GM23338 (cell line): ENCODE measurements at regions not wholly inside any gene's neighbourhood (a gene's known extent, or its start where the extent isn't known, plus 50 kb on each side); places are given as distances from the start of the nearest gene placed in this dataset.

ENCODE experiments used
- ATAC-seq: fragments of 200-7000 bp; cut with Tn5 transposase; 3 replicates; pipeline ENCODE4 v1.9.1; 2020
- DNase-seq: peaks from one replicate; pipeline ENCODE4 v3.0.0-alpha.2; 2015; ENCODE audit warnings: low spot score
- H2AFZ ChIP-seq: fragments of 200-600 bp; sonication (generic); 2 replicates; pipeline ENCODE4 v1.8.0; 2016; ENCODE audit warnings: antibody characterized with exemption, mild to moderate bottlenecking, moderate library complexity
- H3F3A ChIP-seq: fragments of 200-600 bp; sonication (generic); replicated peaks from 2 replicates; pipeline ENCODE4 v1.8.0; 2017; ENCODE audit warnings: antibody characterized with exemption, mixed run types, low read depth
- H3K27ac ChIP-seq: fragments of 200-600 bp; sonication (generic); 2 replicates; pipeline ENCODE4 v1.6.1; 2016; ENCODE audit warnings: low read depth
- H3K27me3 ChIP-seq: fragments of 200-600 bp; sonication (generic); 2 replicates; pipeline ENCODE4 v1.8.0; 2016; ENCODE audit warnings: mild to moderate bottlenecking, mixed run types, moderate library complexity; ENCODE audit not compliant: insufficient read depth
- H3K36me3 ChIP-seq: fragments of 200-600 bp; sonication (generic); 2 replicates; pipeline ENCODE4 v1.8.0; 2016; ENCODE audit warnings: mild to moderate bottlenecking; ENCODE audit not compliant: insufficient read depth
- H3K4me1 ChIP-seq: fragments of 200-600 bp; sonication (generic); 2 replicates; pipeline ENCODE4 v1.8.0; 2016; ENCODE audit warnings: mild to moderate bottlenecking, moderate library complexity; ENCODE audit not compliant: insufficient read depth
- H3K4me2 ChIP-seq: fragments of 200-600 bp; sonication (generic); 2 replicates; pipeline ENCODE4 v1.7.1; 2017; ENCODE audit warnings: mixed run types
- H3K4me3 ChIP-seq: fragments of 200-600 bp; sonication (generic); 2 replicates; pipeline ENCODE4 v1.6.1; 2016; ENCODE audit warnings: mixed run types
- H3K79me2 ChIP-seq: fragments of 200-600 bp; sonication (generic); replicated peaks from 2 replicates; pipeline ENCODE4 v1.8.0; 2017; ENCODE audit warnings: mild to moderate bottlenecking; ENCODE audit not compliant: insufficient read depth
- H3K9me2 ChIP-seq: fragments of 200-600 bp; sonication (generic); 2 replicates; pipeline ENCODE4 v1.8.0; 2017; ENCODE audit not compliant: insufficient read depth
- H4K20me1 ChIP-seq: fragments of 200-600 bp; sonication (generic); replicated peaks from 2 replicates; pipeline ENCODE4 v1.8.0; 2017; ENCODE audit warnings: mild to moderate bottlenecking; ENCODE audit not compliant: insufficient read depth
- H3K27ac Mint-ChIP-seq: 2 replicates; pipeline ENCODE4 v1.8.0; 2020; ENCODE audit warnings: inconsistent platforms, mild to moderate bottlenecking, moderate library complexity, mixed read lengths
- H3K27me3 Mint-ChIP-seq: 3 replicates; pipeline ENCODE4 v1.8.0; 2022; ENCODE audit warnings: low read depth, mild to moderate bottlenecking, moderate library complexity, mixed read lengths, inconsistent platforms; ENCODE audit not compliant: insufficient read depth, poor library complexity
- H3K36me3 Mint-ChIP-seq: 3 replicates; pipeline ENCODE4 v1.8.0; 2021; ENCODE audit warnings: low read depth, mild to moderate bottlenecking, inconsistent platforms, moderate library complexity, mixed read lengths
- H3K4me1 Mint-ChIP-seq: 3 replicates; pipeline ENCODE4 v1.8.0; 2020; ENCODE audit warnings: mild to moderate bottlenecking, inconsistent platforms, mixed read lengths
- H3K4me3 Mint-ChIP-seq: 3 replicates; pipeline ENCODE4 v1.8.0; 2021; ENCODE audit warnings: moderate library complexity, mild to moderate bottlenecking, inconsistent platforms, mixed read lengths
- H3K9me3 Mint-ChIP-seq: 3 replicates; pipeline ENCODE4 v1.8.0; 2020; ENCODE audit warnings: moderate library complexity, mild to moderate bottlenecking, inconsistent platforms, mixed read lengths
- CREB1 ChIP-seq: fragments of 250-450 bp; sonication (Bioruptor Pico); IDR thresholded peaks from 2 replicates; pipeline ENCODE4 v1.5.0; 2020; ENCODE audit warnings: low read depth, mild to moderate bottlenecking, moderate library complexity
- EZH2phosphoT487 ChIP-seq: fragments of 200-600 bp; sonication (generic); IDR thresholded peaks from one replicate; pipeline ENCODE4 v1.8.1; 2018; ENCODE audit warnings: antibody characterized with exemption; ENCODE audit not compliant: unreplicated experiment
- NANOG ChIP-seq: IDR thresholded peaks from 2 replicates; pipeline ENCODE4 v1.6.1; 2016; ENCODE audit warnings: antibody characterized with exemption, borderline replicate concordance
- ZNF114 ChIP-seq: fragments of 250-450 bp; sonication (Bioruptor Pico); IDR thresholded peaks from 2 replicates; pipeline ENCODE4 v1.5.0; 2020; ENCODE audit warnings: mild to moderate bottlenecking, moderate library complexity
- ZNF331 ChIP-seq: fragments of 250-450 bp; sonication (Bioruptor Pico); IDR thresholded peaks from 2 replicates; pipeline ENCODE4 v1.5.0; 2020; ENCODE audit warnings: low read depth, mild to moderate bottlenecking, moderate library complexity
- TF ChIP-seq, protein P1 (sequence below): fragments of 250-450 bp; sonication (Bioruptor Pico); IDR thresholded peaks from 2 replicates; pipeline ENCODE4 v1.5.0; 2020; ENCODE audit warnings: mild to moderate bottlenecking, moderate library complexity

DNA sequence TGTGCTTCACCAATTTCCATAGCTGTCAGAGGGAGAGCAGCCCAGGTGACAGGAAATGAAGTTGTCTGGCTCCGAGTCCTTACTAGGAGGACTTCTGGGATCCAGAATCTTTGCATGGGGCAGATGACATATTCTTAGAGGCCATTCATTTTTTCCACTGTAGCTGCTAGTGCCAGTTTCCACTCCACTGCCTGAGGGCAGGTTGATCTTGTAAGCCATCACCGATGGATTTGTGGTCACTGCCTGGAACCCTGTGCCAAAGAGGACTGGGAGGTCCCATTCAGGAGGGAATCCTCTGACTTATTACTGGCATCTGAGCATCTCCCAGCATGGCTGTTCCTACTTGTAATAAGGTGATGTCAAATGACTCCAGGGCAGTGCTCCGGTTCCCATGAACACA, 144.1 kb upstream of the KCNJ18 start:
- Histone ChIP-seq H3K4me1 (no peaks in the 10 kb centered on the region), H2AFZ (no peak overlapping the region), H3K79me2 (no peaks in the 10 kb centered on the region; the same call in 1 of the 2 replicates), H3K4me3 (no peak overlapping the region), H3K36me3 (no peaks in the 10 kb centered on the region), H4K20me1 (peaks cover 5% of the 10 kb centered on the region; the same call in 1 of the 2 replicates), H3K27ac (no peak overlapping the region), H3K27me3 (peaks cover 27% of the 10 kb centered on the region), H3F3A (no peaks in the 10 kb centered on the region), H3K9me2 (peaks cover 5% of the 10 kb centered on the region; the same call in 1 of the 2 replicates), H3K4me2 (no peak overlapping the region)
- Mint-ChIP-seq H3K9me3 (peaks cover 11% of the 10 kb centered on the region), H3K27me3 (peaks cover 16% of the 10 kb centered on the region), H3K36me3 (peaks cover 13% of the 10 kb centered on the region; the same call in 2 of the 3 replicates), H3K4me1 (peaks cover 15% of the 10 kb centered on the region), H3K27ac (no peak overlapping the region), H3K4me3 (no peak overlapping the region)
- TF ChIP-seq, protein P1, sequence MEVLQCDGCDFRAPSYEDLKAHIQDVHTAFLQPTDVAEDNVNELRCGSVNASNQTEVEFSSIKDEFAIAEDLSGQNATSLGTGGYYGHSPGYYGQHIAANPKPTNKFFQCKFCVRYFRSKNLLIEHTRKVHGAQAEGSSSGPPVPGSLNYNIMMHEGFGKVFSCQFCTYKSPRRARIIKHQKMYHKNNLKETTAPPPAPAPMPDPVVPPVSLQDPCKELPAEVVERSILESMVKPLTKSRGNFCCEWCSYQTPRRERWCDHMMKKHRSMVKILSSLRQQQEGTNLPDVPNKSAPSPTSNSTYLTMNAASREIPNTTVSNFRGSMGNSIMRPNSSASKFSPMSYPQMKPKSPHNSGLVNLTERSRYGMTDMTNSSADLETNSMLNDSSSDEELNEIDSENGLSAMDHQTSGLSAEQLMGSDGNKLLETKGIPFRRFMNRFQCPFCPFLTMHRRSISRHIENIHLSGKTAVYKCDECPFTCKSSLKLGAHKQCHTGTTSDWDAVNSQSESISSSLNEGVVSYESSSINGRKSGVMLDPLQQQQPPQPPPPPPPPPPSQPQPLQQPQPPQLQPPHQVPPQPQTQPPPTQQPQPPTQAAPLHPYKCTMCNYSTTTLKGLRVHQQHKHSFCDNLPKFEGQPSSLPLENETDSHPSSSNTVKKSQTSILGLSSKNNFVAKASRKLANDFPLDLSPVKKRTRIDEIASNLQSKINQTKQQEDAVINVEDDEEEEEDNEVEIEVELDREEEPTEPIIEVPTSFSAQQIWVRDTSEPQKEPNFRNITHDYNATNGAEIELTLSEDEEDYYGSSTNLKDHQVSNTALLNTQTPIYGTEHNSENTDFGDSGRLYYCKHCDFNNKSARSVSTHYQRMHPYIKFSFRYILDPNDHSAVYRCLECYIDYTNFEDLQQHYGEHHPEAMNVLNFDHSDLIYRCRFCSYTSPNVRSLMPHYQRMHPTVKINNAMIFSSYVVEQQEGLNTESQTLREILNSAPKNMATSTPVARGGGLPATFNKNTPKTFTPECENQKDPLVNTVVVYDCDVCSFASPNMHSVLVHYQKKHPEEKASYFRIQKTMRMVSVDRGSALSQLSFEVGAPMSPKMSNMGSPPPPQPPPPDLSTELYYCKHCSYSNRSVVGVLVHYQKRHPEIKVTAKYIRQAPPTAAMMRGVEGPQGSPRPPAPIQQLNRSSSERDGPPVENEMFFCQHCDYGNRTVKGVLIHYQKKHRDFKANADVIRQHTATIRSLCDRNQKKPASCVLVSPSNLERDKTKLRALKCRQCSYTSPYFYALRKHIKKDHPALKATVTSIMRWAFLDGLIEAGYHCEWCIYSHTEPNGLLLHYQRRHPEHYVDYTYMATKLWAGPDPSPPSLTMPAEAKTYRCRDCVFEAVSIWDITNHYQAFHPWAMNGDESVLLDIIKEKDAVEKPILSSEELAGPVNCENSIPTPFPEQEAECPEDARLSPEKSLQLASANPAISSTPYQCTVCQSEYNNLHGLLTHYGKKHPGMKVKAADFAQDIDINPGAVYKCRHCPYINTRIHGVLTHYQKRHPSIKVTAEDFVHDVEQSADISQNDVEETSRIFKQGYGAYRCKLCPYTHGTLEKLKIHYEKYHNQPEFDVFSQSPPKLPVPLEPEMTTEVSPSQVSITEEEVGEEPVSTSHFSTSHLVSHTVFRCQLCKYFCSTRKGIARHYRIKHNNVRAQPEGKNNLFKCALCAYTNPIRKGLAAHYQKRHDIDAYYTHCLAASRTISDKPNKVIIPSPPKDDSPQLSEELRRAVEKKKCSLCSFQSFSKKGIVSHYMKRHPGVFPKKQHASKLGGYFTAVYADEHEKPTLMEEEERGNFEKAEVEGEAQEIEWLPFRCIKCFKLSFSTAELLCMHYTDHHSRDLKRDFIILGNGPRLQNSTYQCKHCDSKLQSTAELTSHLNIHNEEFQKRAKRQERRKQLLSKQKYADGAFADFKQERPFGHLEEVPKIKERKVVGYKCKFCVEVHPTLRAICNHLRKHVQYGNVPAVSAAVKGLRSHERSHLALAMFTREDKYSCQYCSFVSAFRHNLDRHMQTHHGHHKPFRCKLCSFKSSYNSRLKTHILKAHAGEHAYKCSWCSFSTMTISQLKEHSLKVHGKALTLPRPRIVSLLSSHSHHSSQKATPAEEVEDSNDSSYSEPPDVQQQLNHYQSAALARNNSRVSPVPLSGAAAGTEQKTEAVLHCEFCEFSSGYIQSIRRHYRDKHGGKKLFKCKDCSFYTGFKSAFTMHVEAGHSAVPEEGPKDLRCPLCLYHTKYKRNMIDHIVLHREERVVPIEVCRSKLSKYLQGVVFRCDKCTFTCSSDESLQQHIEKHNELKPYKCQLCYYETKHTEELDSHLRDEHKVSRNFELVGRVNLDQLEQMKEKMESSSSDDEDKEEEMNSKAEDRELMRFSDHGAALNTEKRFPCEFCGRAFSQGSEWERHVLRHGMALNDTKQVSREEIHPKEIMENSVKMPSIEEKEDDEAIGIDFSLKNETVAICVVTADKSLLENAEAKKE, result no peak
- TF ChIP-seq NANOG, result no peak
- no peak for TF ChIP-seq EZH2phosphoT487
- ATAC-seq (no peak), DNase-seq (no peak)

DNA sequence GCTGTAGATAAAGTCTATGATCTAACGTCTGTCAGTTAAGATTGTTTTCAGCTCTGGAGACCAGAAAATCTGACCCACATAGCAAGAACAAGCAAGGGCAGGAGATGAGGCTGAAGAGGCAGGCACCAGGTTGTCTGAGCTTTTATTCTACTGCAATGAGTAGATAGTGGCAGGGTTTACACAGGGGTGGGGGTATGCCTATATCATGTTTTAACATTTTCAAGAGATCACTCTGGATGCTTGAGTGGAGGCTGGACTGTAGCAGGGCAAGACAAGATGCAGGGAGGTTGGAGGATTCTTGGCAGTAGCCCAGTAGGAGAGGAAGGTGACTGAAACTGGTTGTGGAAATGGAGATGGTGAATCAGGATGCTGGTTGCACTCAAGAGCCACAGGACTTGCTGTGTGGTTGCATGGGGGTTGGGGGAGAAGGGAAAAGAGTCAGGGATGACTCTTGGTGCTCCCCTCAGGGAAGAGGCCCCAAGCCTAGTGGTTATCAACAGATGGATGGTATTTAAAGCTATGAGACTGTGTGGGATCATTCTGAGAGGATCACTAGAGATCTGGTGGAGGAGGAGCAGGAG, 143.1 kb upstream of the KCNJ18 start:
- H3K4me1 Mint-ChIP-seq, result peaks cover 15% of the 10 kb centered on the region
- DNase-seq (no peak), ATAC-seq (no peak)
- Histone ChIP-seq H2AFZ (no peak overlapping the region), H3K27ac (no peak overlapping the region), H3K79me2 (no peaks in the 10 kb centered on the region; the same call in 1 of the 2 replicates), H3K4me2 (peak overlapping the region; percentile 94; the same call in 1 of the 2 replicates), H3F3A (no peaks in the 10 kb centered on the region), H3K4me1 (no peaks in the 10 kb centered on the region), H3K36me3 (no peaks in the 10 kb centered on the region), H3K4me3 (no peak overlapping the region), H4K20me1 (peaks cover 5% of the 10 kb centered on the region; the same call in 1 of the 2 replicates), H3K27me3 (peaks cover 27% of the 10 kb centered on the region), H3K9me2 (peaks cover 5% of the 10 kb centered on the region; the same call in 1 of the 2 replicates)
- peaks cover 16% of the 10 kb centered on the region for H3K27me3 Mint-ChIP-seq
- H3K9me3 Mint-ChIP-seq, result peaks cover 18% of the 10 kb centered on the region
- H3K4me3 Mint-ChIP-seq, result peak overlapping the region; percentile 86
- H3K36me3 Mint-ChIP-seq, result peaks cover 12% of the 10 kb centered on the region; the same call in 1 of the 3 replicates
- no peak overlapping the region for H3K27ac Mint-ChIP-seq
- TF ChIP-seq CREB1 (CRISPR knock-in tag) (no peak), ZNF331 (CRISPR knock-in tag) (no peak), ZNF114 (CRISPR knock-in tag) (no peak)
- TF ChIP-seq, protein P1, result no peak
